Choroid plexus epithelial cell (primary cell): ENCODE measurements at regions not wholly inside any gene's neighbourhood (a gene's known extent, or its start where the extent isn't known, plus 50 kb on each side); places are given as distances from the start of the nearest gene placed in this dataset.

Source experiments
- DNase-seq: peaks from one replicate; pipeline ENCODE4 v3.0.0-alpha.2; 2010; ENCODE audit warnings: low read depth
- H3K4me3 ChIP-seq: 2 replicates; pipeline ENCODE4 v1.5.1; 2011; ENCODE audit warnings: low read depth, mild to moderate bottlenecking, control low read depth, low read length, moderate library complexity
- TF ChIP-seq, protein P1 (sequence below): conservative IDR thresholded peaks from 2 replicates; pipeline ENCODE4 v1.5.1; 2011; ENCODE audit warnings: low read depth, mild to moderate bottlenecking, control low read depth, inconsistent platforms, low read length, moderate library complexity

DNA sequence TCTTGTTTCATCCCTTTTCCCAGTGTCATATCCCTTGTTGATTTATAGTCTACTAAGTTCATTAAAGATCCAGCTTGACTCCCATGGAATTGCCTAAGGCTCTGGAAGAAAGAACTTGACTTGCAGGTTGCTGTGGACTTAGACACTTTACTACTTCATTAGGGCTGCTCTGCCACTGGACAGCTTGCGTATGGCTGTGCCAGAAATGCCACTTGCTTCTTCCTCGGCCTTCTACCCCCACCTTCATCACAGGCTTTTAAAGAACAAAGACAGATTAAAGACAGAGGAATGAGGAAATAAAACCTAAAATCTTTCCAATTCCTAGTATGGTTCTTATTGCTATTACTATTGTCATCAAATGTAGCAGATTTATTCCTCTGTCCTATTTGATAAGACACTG, 591.7 kb downstream of the BCL11A start:
- no peak for DNase-seq
- H3K4me3 ChIP-seq, result no peak overlapping the region
- TF ChIP-seq, protein P1, sequence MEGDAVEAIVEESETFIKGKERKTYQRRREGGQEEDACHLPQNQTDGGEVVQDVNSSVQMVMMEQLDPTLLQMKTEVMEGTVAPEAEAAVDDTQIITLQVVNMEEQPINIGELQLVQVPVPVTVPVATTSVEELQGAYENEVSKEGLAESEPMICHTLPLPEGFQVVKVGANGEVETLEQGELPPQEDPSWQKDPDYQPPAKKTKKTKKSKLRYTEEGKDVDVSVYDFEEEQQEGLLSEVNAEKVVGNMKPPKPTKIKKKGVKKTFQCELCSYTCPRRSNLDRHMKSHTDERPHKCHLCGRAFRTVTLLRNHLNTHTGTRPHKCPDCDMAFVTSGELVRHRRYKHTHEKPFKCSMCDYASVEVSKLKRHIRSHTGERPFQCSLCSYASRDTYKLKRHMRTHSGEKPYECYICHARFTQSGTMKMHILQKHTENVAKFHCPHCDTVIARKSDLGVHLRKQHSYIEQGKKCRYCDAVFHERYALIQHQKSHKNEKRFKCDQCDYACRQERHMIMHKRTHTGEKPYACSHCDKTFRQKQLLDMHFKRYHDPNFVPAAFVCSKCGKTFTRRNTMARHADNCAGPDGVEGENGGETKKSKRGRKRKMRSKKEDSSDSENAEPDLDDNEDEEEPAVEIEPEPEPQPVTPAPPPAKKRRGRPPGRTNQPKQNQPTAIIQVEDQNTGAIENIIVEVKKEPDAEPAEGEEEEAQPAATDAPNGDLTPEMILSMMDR, result no peak

DNA sequence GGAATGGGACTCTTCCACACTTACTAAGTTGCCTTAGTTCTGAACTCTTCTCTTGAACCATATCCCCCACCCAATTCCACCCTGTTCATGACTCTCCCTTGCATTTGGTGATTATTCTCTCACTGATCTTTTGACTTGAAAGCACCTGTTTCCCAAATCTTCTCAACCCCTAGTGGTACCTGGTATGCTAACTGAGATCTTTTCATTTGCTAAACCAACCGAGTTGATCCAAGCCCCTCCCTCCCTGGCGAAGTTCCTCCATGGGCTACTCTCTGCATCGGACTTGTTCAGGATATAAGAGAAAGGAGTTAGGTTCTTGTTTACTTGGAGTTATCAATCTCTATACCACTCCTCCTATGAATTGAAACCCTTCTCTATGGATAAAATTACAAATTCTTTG, 593.5 kb downstream of the BCL11A start:
- TF ChIP-seq, protein P1, result no peak
- DNase-seq, result no peak
- H3K4me3 ChIP-seq, result no peak overlapping the region

DNA sequence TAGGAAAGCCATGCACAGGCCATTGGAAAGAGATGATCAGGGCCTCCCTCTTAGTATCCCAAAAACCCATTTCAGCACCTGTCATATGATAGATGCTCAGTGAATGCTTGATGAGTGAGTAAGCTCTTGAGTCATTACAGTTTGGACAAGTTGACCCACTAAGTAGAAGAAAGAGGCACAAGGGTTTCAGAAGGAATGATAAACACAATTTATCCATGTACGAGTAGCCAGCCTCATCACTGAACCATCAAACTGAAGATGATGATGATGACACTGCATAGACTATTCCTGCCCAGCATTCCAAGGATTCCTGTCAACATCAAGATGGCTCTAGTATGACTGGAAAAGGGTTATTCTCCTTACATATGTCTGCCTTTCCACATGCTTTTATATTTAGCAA, 596.0 kb downstream of the BCL11A start:
- H3K4me3 ChIP-seq, result no peak overlapping the region
- TF ChIP-seq, protein P1, result no peak
- DNase-seq, result no peak

DNA sequence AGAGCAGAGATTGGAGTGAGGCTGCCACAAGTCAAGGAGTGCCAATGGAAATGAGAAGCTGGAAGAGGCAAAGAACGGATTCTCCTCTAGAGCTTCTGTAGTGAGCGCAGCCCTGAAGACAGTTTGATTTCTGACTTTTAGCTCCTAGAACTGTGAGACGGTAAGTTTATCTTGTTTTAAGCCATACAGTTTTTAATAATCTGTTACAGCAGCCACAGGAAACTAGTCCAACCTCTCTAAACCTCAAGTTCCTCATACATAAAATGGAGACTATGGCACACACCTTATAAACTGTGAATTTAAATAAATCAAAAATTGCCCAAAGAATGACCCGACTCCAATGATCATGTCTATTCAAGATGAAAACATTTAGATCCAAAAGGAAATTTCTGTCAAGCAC, 596.5 kb downstream of the BCL11A start:
- TF ChIP-seq, protein P1, result no peak
- no peak overlapping the region for H3K4me3 ChIP-seq
- DNase-seq, result no peak

DNA sequence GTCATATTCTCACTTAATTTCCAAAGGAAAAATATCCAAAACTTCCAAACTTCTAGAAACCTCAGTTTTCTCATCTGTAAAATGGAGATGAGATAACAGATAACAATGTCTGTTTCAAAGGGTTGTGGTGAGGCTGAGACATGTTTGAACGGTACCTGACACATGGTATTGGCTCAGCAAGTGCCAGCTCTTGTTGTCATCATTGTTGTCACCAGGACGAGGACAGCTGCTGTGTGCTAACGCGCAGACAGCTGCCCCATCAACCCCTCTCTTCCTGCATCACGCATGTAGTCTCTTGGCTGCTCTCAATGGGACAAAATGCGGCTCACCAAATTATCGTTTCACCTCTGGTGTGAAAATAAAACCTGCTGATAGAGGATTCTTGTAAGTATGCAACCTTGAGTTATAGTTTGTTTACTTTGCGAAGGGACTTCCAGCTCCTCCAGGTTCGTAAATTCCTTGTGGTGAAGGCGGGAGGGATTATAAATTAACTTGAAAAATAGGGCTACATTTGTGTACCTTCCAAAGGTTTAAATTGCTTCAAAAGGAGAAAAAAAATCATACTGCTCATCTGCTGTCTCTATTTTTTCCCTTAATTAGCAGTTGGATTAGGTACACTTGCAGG, 605.4 kb downstream of the BCL11A start:
- DNase-seq, result no peak
- TF ChIP-seq, protein P1, result no peak
- H3K4me3 ChIP-seq, result no peak overlapping the region

DNA sequence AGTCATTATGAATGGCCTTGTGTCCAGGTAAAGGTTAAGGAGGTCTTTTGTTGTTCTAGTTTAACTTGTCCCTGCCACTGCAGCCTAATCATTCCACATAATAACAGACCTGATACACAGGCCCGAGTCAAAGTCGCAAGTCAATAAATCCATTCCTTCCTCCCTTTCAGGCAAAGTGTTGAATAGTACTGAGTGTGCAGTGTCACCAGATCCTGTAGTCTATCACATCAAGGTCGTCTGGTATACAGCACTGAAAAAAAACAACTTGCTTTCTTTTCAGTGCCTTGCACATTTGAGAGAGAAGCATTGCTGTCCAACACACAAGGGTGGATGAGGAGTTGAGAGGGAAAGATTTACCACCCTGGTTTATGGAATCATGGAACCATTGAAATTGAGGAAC, 606.2 kb downstream of the BCL11A start:
- TF ChIP-seq, protein P1, result no peak
- H3K4me3 ChIP-seq, result no peak overlapping the region
- DNase-seq, result no peak

DNA sequence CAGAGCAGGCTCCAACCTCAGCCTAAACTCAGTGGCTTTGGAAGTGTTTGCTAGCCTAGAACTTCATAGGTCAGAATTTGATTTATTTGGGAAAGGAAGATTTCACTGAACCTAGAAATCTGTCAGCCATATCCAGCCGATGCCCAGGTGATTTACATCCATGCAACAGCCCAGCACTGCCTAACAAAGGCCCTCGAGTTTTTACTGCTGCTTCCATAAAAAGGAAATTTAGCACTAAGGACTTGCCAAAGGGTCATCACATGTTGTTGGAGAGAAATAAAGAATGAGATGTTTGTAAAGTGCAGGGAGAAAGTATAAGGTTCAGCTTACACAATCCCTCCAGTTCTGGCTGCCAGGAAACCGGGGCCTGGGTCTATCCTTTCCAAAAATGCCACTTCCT, 614.2 kb downstream of the BCL11A start:
- no peak overlapping the region for H3K4me3 ChIP-seq
- TF ChIP-seq, protein P1, result no peak
- DNase-seq, result no peak
